GM23248 (cell line): ENCODE measurements at regions not wholly inside any gene's neighbourhood (a gene's known extent, or its start where the extent isn't known, plus 50 kb on each side); places are given as distances from the start of the nearest gene placed in this dataset.

Experiments used
- DNase-seq: peaks from one replicate; pipeline ENCODE4 v3.0.0-alpha.2; 2015
- H2AFZ ChIP-seq: fragments of 200-600 bp; sonication (generic); 2 replicates; pipeline ENCODE4 v1.6.1; 2016; ENCODE audit warnings: antibody characterized with exemption
- H3F3A ChIP-seq: fragments of 200-600 bp; sonication (generic); 2 replicates; pipeline ENCODE4 v1.6.1; 2016; ENCODE audit warnings: mild to moderate bottlenecking, antibody characterized with exemption, mixed run types; ENCODE audit not compliant: insufficient read depth
- H3K27ac ChIP-seq: fragments of 200-600 bp; sonication (generic); 2 replicates; pipeline ENCODE4 v1.5.1; 2016; ENCODE audit warnings: mild to moderate bottlenecking
- H3K27me3 ChIP-seq: fragments of 200-600 bp; sonication (generic); replicated peaks from 2 replicates; pipeline ENCODE4 v1.6.1; 2016; ENCODE audit warnings: mild to moderate bottlenecking; ENCODE audit not compliant: insufficient read depth
- H3K36me3 ChIP-seq: fragments of 200-600 bp; sonication (generic); 2 replicates; pipeline ENCODE4 v1.6.1; 2016; ENCODE audit warnings: low read depth, mild to moderate bottlenecking
- H3K4me1 ChIP-seq: fragments of 200-600 bp; sonication (generic); 2 replicates; pipeline ENCODE4 v1.6.1; 2016; ENCODE audit warnings: mild to moderate bottlenecking; ENCODE audit not compliant: insufficient read depth
- H3K4me2 ChIP-seq: fragments of 200-600 bp; sonication (generic); one replicate; pipeline ENCODE4 v1.6.1; 2016; ENCODE audit warnings: mild to moderate bottlenecking; ENCODE audit not compliant: unreplicated experiment
- H3K4me3 ChIP-seq: fragments of 200-600 bp; sonication (generic); 2 replicates; pipeline ENCODE4 v1.5.1; 2016; ENCODE audit warnings: mild to moderate bottlenecking
- H3K79me2 ChIP-seq: fragments of 200-600 bp; sonication (generic); 2 replicates; pipeline ENCODE4 v1.6.1; 2016; ENCODE audit warnings: mild to moderate bottlenecking; ENCODE audit not compliant: insufficient read depth
- H3K9ac ChIP-seq: fragments of 200-600 bp; sonication (generic); 2 replicates; pipeline ENCODE4 v1.6.1; 2016; ENCODE audit warnings: mild to moderate bottlenecking
- H3K9me2 ChIP-seq: fragments of 200-600 bp; sonication (generic); 2 replicates; pipeline ENCODE4 v1.6.1; 2016; ENCODE audit warnings: mixed run types, mild to moderate bottlenecking, moderate library complexity; ENCODE audit not compliant: insufficient read depth
- H3K9me3 ChIP-seq: fragments of 200-600 bp; sonication (generic); one replicate; pipeline ENCODE4 v1.6.1; 2017; ENCODE audit warnings: low read depth
- H4K20me1 ChIP-seq: fragments of 200-600 bp; sonication (generic); 2 replicates; pipeline ENCODE4 v1.6.0; 2016; ENCODE audit not compliant: insufficient read depth
- EZH2 ChIP-seq: fragments of 200-600 bp; sonication (generic); IDR thresholded peaks from 2 replicates; pipeline ENCODE4 v1.6.1; 2018; ENCODE audit warnings: antibody characterized with exemption, mild to moderate bottlenecking; ENCODE audit not compliant: insufficient read depth, poor library complexity, severe bottlenecking
- EZH2phosphoT487 ChIP-seq: fragments of 200-600 bp; sonication (generic); IDR thresholded peaks from 2 replicates; pipeline ENCODE4 v1.6.1; 2018; ENCODE audit warnings: antibody characterized with exemption, moderate library complexity, mild to moderate bottlenecking, low read depth; ENCODE audit not compliant: insufficient read depth
- WGBS, 2 experiments: methylation state at CpG; one replicate each; pipeline ENCODE4 v1.1.6; 2015 to 2017; ENCODE audit warnings: low lambda C conversion rate in 2 of 2, low coverage in 1 of 2; ENCODE audit errors: missing lambda C conversion rate in 2 of 2; 5-methylcytosine and 5-hydroxymethylcytosine counted together
- in situ Hi-C: fragments of 300-500 bp; cut with MboI; formaldehyde crosslinking; loops from 2 replicates; pipeline ENCODE4 v1.15.0; 2020

- no peaks in the 10 kb centered on the region for H3K36me3 ChIP-seq
- no peaks in the 10 kb centered on the region for H3K79me2 ChIP-seq
- H3K4me3 ChIP-seq: no peak overlapping the region
- no peak overlapping the region for H2AFZ ChIP-seq
- WGBS, 2 experiments: 8 to 17% methylated on average over 1 of the region's 1 CpG
- H3K4me2 ChIP-seq: no peak overlapping the region
- no peaks in the 10 kb centered on the region for H3K27me3 ChIP-seq
- no peaks in the 10 kb centered on the region for H4K20me1 ChIP-seq
- no peak for TF ChIP-seq EZH2
- no peak for TF ChIP-seq EZH2phosphoT487
- H3K9me2 ChIP-seq: no peaks in the 10 kb centered on the region
- H3F3A ChIP-seq: no peaks in the 10 kb centered on the region
- peaks cover 6% of the 10 kb centered on the region for H3K9me3 ChIP-seq
- H3K9ac ChIP-seq: no peak overlapping the region
- no peak overlapping the region for H3K27ac ChIP-seq
- DNase-seq: no peak
- in situ Hi-C loops: no loop called here
- no peaks in the 10 kb centered on the region for H3K4me1 ChIP-seq
Observed at GRCh38 chr5:105407200-105407599, 1844.6 kb upstream of the NUDT12 start.

- Histone ChIP-seq H2AFZ (no peak overlapping the region), H3K9ac (no peak overlapping the region), H3K79me2 (no peaks in the 10 kb centered on the region), H3K4me1 (no peaks in the 10 kb centered on the region), H3K9me3 (no peaks in the 10 kb centered on the region), H3K27me3 (no peaks in the 10 kb centered on the region), H3K27ac (no peak overlapping the region), H4K20me1 (no peaks in the 10 kb centered on the region), H3K4me3 (no peak overlapping the region), H3F3A (no peaks in the 10 kb centered on the region), H3K36me3 (no peaks in the 10 kb centered on the region), H3K4me2 (no peak overlapping the region), H3K9me2 (no peaks in the 10 kb centered on the region)
- DNase-seq: no peak
- no peak for TF ChIP-seq EZH2phosphoT487
- no peak for TF ChIP-seq EZH2
- 3 to 8% methylated on average over 1 of the region's 1 CpG for WGBS, 2 experiments
- in situ Hi-C loops: no loop called here
Observed at GRCh38 chr5:105397749-105398148, 1835.2 kb upstream of the NUDT12 start.

GRCh38 chr5:105392710-105393149 lies 1830.1 kb upstream of the NUDT12 start:
- TF ChIP-seq EZH2phosphoT487 (no peak), EZH2 (no peak)
- Histone ChIP-seq H2AFZ (no peak overlapping the region), H3K4me1 (no peaks in the 10 kb centered on the region), H3K36me3 (no peaks in the 10 kb centered on the region), H3K79me2 (no peaks in the 10 kb centered on the region), H3K27ac (no peak overlapping the region), H3K4me3 (no peak overlapping the region), H3K27me3 (no peaks in the 10 kb centered on the region), H3K9me3 (no peaks in the 10 kb centered on the region), H4K20me1 (no peaks in the 10 kb centered on the region), H3F3A (no peaks in the 10 kb centered on the region), H3K9me2 (no peaks in the 10 kb centered on the region), H3K9ac (no peak overlapping the region), H3K4me2 (no peak overlapping the region)
- WGBS, 2 experiments: 55 to 59% methylated on average over 18 of the region's 18 CpGs
- in situ Hi-C loops: no loop called here
- no peak for DNase-seq

- no peaks in the 10 kb centered on the region for H3K36me3 ChIP-seq
- in situ Hi-C loops: no loop called here
- no peaks in the 10 kb centered on the region for H3K9me3 ChIP-seq
- H3K9ac ChIP-seq: no peak overlapping the region
- DNase-seq: no peak
- no peak overlapping the region for H3K4me3 ChIP-seq
- H3K4me2 ChIP-seq: no peak overlapping the region
- no peaks in the 10 kb centered on the region for H3K9me2 ChIP-seq
- no peaks in the 10 kb centered on the region for H4K20me1 ChIP-seq
- no peaks in the 10 kb centered on the region for H3F3A ChIP-seq
- H3K27ac ChIP-seq: no peak overlapping the region
- H3K4me1 ChIP-seq: no peaks in the 10 kb centered on the region
- no peaks in the 10 kb centered on the region for H3K27me3 ChIP-seq
- no peaks in the 10 kb centered on the region for H3K79me2 ChIP-seq
- no peak for TF ChIP-seq EZH2phosphoT487
- TF ChIP-seq EZH2: no peak
- no peak overlapping the region for H2AFZ ChIP-seq
- WGBS, 2 experiments: 63 to 71% methylated on average over 20 of the region's 20 CpGs
Observed at GRCh38 chr5:105392122-105392709, 1829.6 kb upstream of the NUDT12 start.

- Histone ChIP-seq H3K9me2 (no peaks in the 10 kb centered on the region), H3K79me2 (no peaks in the 10 kb centered on the region), H4K20me1 (no peaks in the 10 kb centered on the region), H3K27ac (no peak overlapping the region), H3K9ac (no peak overlapping the region), H3K4me1 (no peaks in the 10 kb centered on the region), H3K4me3 (no peak overlapping the region), H3K9me3 (no peaks in the 10 kb centered on the region), H3K36me3 (no peaks in the 10 kb centered on the region), H3F3A (no peaks in the 10 kb centered on the region), H2AFZ (no peak overlapping the region), H3K27me3 (no peaks in the 10 kb centered on the region), H3K4me2 (no peak overlapping the region)
- DNase-seq: no peak
- no peak for TF ChIP-seq EZH2
- TF ChIP-seq EZH2phosphoT487: no peak
- 0 to 6% methylated on average over 1 of the region's 1 CpG for WGBS, 2 experiments
- in situ Hi-C loops: no loop called here
Observed at GRCh38 chr5:105380126-105380525, 1817.5 kb upstream of the NUDT12 start.
